T47D (cell line): ENCODE measurements at regions not wholly inside any gene's neighbourhood (a gene's known extent, or its start where the extent isn't known, plus 50 kb on each side); places are given as distances from the start of the nearest gene placed in this dataset.
A peak's percentile ranks its signal among the peaks of the same experiment; 100 is the strongest.
"Not testable (repeated sequence)": the region's sequence is repeated elsewhere in the genome, so short reads cannot be mapped to it uniquely, and the experiment has no call there.

Experiments used
- DNase-seq, 2 experiments: peaks; one replicate each; pipeline versions ENCODE4 v3.0.0 to v3.0.0-alpha.2; 2011 to 2012; ENCODE audit warnings: low read depth in 1 of 2, low spot score in 1 of 2
- JUND ChIP-seq: IDR thresholded peaks from 2 replicates; pipeline ENCODE4 v1.6.1; 2012; ENCODE audit warnings: low read depth
- in situ Hi-C: cut with HindIII; loops from 2 replicates; pipeline ENCODE4 v1.10.0; 2016; ENCODE audit warnings: low sequenced_read_pairs, low pct_unique_long_range_greater_than_20kb

- in situ Hi-C loops: no loop called here
- no peak for TF ChIP-seq JUND
- peak in 1 of 2 experiments; percentile 35 for DNase-seq
Observed at GRCh38 chr14:71804992-71805391, 127.2 kb upstream of the RGS6 start.

- in situ Hi-C loops, DNase-seq: not testable (repeated sequence)
Observed at GRCh38 chr14:71807049-71807448, 125.2 kb upstream of the RGS6 start.

DNA sequence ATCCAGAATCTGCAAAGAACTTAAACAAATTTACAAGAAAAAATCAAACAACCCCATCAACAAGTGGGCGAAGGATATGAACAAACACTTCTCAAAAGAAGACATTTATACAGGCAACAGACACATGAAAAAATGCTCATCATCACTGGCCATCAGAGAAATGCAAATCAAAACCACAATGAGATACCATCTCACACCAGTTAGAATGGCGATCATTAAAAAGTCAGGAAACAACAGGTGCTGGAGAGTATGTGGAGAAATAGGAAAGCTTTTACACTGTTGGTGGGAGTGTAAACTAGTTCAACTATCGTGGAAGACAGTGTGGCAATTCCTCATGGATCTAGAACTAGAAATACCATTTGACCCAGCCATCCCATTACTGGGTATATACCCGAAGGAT, 121.4 kb upstream of the RGS6 start:
- DNase-seq, in situ Hi-C loops: not testable (repeated sequence)

DNA sequence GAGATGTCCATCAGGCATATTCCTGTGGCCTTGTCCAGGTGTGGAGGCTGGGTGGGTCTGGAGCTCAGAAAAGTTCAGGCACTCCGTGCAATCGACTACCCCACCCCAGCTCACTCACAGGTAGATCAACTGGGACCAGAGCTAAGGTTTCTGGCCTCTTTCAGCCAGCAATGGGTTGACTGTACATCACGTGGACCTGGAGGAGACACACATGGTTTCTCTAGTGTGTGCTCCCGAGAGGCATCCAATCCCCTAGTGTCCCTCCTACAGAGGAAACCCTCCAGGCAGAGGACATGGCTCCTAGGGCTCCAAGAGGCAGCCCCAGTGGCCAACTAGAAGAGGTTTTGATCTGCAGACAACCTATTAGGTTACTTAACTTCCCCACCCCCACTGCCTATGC, 119.5 kb upstream of the RGS6 start:
- TF ChIP-seq JUND: no peak
- in situ Hi-C loops: no loop called here
- no peak for DNase-seq

DNA sequence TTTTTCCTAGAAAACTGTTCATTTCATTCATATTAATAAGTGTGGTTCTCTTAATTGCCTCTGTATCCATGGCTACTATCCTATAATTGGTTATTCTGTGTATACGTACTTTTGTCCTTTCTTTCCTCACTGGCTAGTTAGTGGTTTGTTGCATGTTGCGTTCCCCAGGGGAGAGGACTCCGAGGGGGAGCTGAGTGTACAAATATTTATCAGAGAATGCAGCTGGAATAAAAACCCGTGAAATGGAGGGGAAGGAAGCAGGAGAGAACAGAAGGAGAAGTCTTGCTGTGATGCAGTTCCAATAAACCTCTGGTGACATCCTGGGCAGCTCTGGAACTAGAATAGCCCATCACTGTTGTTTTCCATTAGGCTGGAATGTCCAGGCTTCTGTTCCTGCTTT, 117.1 kb upstream of the RGS6 start:
- TF ChIP-seq JUND: no peak
- DNase-seq: no peak
- in situ Hi-C loops: no loop called here

GRCh38 chr14:71824816-71825215, 107.4 kb upstream of the RGS6 start:
- DNase-seq: no peak
- in situ Hi-C loops: no loop called here

DNA sequence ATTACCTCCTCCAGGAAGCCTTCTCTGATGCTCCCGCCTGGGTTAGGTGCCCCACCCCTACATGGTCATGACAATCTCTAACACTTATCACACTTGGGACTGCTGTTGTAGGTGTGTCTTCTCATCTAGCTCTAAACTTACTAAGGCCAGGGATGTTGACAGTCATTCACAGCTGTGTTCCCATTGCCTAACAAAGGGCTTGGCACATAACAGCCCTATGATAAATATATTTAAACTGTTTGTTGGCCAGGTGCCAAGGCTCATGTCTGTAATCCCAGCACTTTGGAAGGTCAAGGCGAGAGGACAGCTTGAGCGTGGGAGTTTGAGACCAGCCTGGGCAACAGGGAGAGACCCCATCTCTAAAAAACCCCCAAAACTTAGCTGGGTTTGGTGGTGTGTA, 98.8 kb upstream of the RGS6 start:
- no peak for TF ChIP-seq JUND
- DNase-seq: peak in 1 of 2 experiments; percentile 18
- in situ Hi-C loops: no loop called here

More at GRCh38 chr14:71824816-71825215, 107.4 kb upstream of the RGS6 start:
- TF ChIP-seq JUND: no peak

- no peak for DNase-seq
- in situ Hi-C loops: no loop called here
Observed at GRCh38 chr14:71834284-71835204, 97.7 kb upstream of the RGS6 start.

GRCh38 chr14:71852181-71852580, 80.0 kb upstream of the RGS6 start:
- no peak for TF ChIP-seq JUND
- in situ Hi-C loops: no loop called here
- no peak for DNase-seq

More at GRCh38 chr14:71834284-71835204, 97.7 kb upstream of the RGS6 start:
- TF ChIP-seq JUND: no peak

DNA sequence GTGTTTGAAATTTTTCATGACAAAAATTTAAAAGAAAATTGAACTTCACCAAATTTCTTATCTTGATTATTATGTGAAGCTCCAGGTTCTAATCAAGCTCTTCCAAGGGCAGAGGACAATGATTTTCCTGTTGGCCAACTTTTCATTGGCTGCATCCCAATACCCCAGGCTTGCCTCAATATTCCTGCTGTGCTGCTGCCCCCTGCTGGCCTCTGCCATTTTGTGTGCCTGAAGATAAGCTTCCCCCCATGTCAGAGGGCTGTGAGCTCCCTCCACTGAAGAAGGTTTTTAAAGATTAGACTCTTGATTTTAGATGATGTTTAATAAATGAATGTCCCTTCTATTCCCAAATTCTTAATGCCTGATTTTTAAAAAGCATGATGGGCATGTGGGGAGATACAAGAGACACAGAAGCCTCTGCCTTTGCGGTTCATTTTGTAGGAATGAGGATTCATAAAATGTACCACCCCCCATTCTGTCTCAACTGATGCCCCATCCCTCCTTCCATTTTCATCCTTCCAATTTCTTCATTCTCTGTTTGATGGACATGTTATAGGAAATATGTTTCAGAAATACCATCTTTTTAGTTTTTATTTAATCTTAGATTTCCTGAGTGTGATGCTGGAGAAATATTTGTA, 76.7 kb upstream of the RGS6 start:
- in situ Hi-C loops: no loop called here
- TF ChIP-seq JUND: no peak
- DNase-seq: peak; percentile 14 to 81

- no peak for DNase-seq
- in situ Hi-C loops: no loop called here
- TF ChIP-seq JUND: no peak
Observed at GRCh38 chr14:71856199-71856919, 75.9 kb upstream of the RGS6 start.

- DNase-seq: no peak
- no peak for TF ChIP-seq JUND
- in situ Hi-C loops: no loop called here
Observed at GRCh38 chr14:71863049-71863448, 69.2 kb upstream of the RGS6 start.

DNA sequence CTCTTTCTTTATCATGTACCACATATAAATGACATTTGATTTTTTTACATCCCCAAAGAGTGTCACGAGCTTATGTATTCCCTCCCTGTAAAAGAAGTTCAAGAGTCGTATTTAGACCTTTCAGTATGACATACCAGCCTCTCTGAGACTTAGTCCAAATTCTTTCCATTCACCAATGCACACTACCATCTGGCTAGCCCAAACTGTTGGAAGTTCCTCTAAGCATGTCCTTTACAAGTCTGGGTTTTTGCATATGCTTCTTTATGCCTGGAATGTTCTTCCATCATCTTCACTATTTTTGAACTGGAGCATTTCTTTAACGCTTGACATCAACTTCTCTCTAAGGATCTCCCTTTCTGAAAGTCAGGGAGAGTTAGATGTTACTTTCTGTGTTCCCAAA, 68.5 kb upstream of the RGS6 start:
- in situ Hi-C loops: no loop called here
- no peak for DNase-seq
- no peak for TF ChIP-seq JUND
